ENCODE measurements at regions not wholly inside any gene's neighbourhood (a gene's known extent, or its start where the extent isn't known, plus 50 kb on each side); places are given as distances from the start of the nearest gene placed in this dataset.
"Not testable (repeated sequence)": the region's sequence is repeated elsewhere in the genome, so short reads cannot be mapped to it uniquely, and the experiment has no call there.

DNA sequence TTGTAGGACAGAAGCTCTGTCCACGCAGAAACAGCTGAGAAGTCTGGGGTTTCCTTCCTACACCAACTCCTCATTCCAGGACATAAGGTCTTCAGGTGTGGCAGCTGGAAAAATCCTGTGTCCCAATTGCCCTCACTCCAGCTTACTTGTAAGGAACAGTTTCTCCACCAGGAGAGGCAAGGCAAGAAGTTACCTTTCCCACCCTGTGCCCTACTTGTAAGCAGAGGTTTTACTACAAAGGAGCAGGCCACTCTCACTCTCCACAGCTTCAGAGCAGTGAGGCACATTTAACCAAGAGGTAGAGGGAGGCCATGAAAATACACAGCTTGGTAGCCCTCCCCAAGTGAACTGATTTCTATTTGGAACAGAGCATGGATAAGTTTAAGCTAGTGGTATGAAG lies 277.3 kb upstream of the SPATA31A3 start:
- TF ChIP-seq CTCF (conservative IDR thresholded peaks at IDR 0.05; ENCODE audit: low read depth, low read length); EZH2 (IDR thresholded peaks at IDR 0.05; ENCODE audit: borderline replicate concordance, low read depth, low read length, poor library complexity, severe bottlenecking): not testable (repeated sequence)

Measured in A673 (cell line).